NT2/D1 (cell line): ENCODE measurements at regions not wholly inside any gene's neighbourhood (a gene's known extent, or its start where the extent isn't known, plus 50 kb on each side); places are given as distances from the start of the nearest gene placed in this dataset.

Source experiments
- SUZ12 ChIP-seq: IDR thresholded peaks from 2 replicates; pipeline ENCODE4 v1.6.1; 2011; ENCODE audit not compliant: insufficient read length, insufficient read depth; ENCODE audit errors: extremely low read depth
- YY1 ChIP-seq: IDR thresholded peaks from 2 replicates; pipeline ENCODE4 v1.6.1; 2011; ENCODE audit not compliant: insufficient read length, insufficient read depth
- ZNF274 ChIP-seq: IDR thresholded peaks from 2 replicates; pipeline ENCODE4 v1.6.1; 2011; ENCODE audit warnings: mild to moderate bottlenecking, low read depth, low read length

GRCh38 chr10:125450218-125450617 is 232.7 kb downstream of the TEX36 start:
- no peak for TF ChIP-seq YY1
- no peak for TF ChIP-seq ZNF274
- no peak for TF ChIP-seq SUZ12
